Liver (tissue), 8 donors: ENCODE measurements at regions not wholly inside any gene's neighbourhood (a gene's known extent, or its start where the extent isn't known, plus 50 kb on each side); places are given as distances from the start of the nearest gene placed in this dataset.

Experiments
- DNase-seq: peaks from one replicate; pipeline ENCODE4 v3.0.0-alpha.2; 2017; ENCODE audit warnings: low spot score
- H3K27ac ChIP-seq, 2 donors: one replicate each; pipeline ENCODE4 v1.7.0; 2013; ENCODE audit warnings: inconsistent platforms in 2 of 2, low read length in 2 of 2, control low read depth in 1 of 2, low read depth in 1 of 2, mild to moderate bottlenecking in 1 of 2
- H3K27me3 ChIP-seq, 4 donors: one replicate each; pipeline versions ENCODE4 v1.6.1 to v1.7.0; 2013; ENCODE audit warnings: low read length in 3 of 4, inconsistent platforms in 1 of 4, mild to moderate bottlenecking in 1 of 4, moderate library complexity in 1 of 4; ENCODE audit not compliant: control insufficient read depth in 4 of 4, insufficient read depth in 4 of 4
- H3K36me3 ChIP-seq, 4 donors: one replicate each; pipeline versions ENCODE4 v1.6.1 to v1.7.0; 2013; ENCODE audit warnings: low read length in 3 of 4, mild to moderate bottlenecking in 3 of 4, low read depth in 1 of 4, moderate library complexity in 1 of 4; ENCODE audit not compliant: control insufficient read depth in 4 of 4, insufficient read depth in 3 of 4
- H3K4me1 ChIP-seq, 4 donors: one replicate each; pipeline versions ENCODE4 v1.6.1 to v1.7.0; 2013; ENCODE audit warnings: low read length in 3 of 4, mild to moderate bottlenecking in 3 of 4, moderate library complexity in 1 of 4; ENCODE audit not compliant: control insufficient read depth in 4 of 4, insufficient read depth in 4 of 4
- H3K4me3 ChIP-seq, 3 donors: one replicate each; pipeline versions ENCODE4 v1.6.1 to v1.7.0; 2013; ENCODE audit warnings: low read length in 3 of 3, control low read depth in 1 of 3, low read depth in 1 of 3, mild to moderate bottlenecking in 1 of 3
- H3K9ac ChIP-seq, 2 donors: one replicate each; pipeline ENCODE4 v1.7.0; 2013; ENCODE audit warnings: low read length in 2 of 2, mild to moderate bottlenecking in 2 of 2, moderate library complexity in 2 of 2, control low read depth in 1 of 2, low read depth in 1 of 2
- H3K9me3 ChIP-seq, 4 donors: one replicate each; pipeline versions ENCODE4 v1.6.1 to v1.7.0; 2013; ENCODE audit warnings: low read length in 3 of 4; ENCODE audit not compliant: control insufficient read depth in 4 of 4
- FOXA1 ChIP-seq: IDR thresholded peaks from 2 replicates; pipeline ENCODE4 v1.6.1; 2016; ENCODE audit warnings: antibody characterized with exemption
- FOXA2 ChIP-seq: IDR thresholded peaks from 2 replicates; pipeline ENCODE4 v1.6.1; 2016; ENCODE audit warnings: antibody characterized with exemption
- GABPA ChIP-seq, 2 donors: IDR thresholded peaks in 1 of 2; conservative IDR thresholded peaks in 1 of 2; 2 replicates each; pipeline ENCODE4 v1.6.1; 2016; ENCODE audit warnings: antibody characterized with exemption in 2 of 2, mild to moderate bottlenecking in 1 of 2, moderate library complexity in 1 of 2
- HNF4A ChIP-seq, 2 donors: conservative IDR thresholded peaks; 2 replicates each; pipeline ENCODE4 v1.6.1; 2016; ENCODE audit warnings: antibody characterized with exemption in 2 of 2, mild to moderate bottlenecking in 2 of 2
- HNF4G ChIP-seq: IDR thresholded peaks from 2 replicates; pipeline ENCODE4 v1.6.1; 2016; ENCODE audit warnings: antibody characterized with exemption
- JUND ChIP-seq, 2 donors: IDR thresholded peaks; 2 replicates each; pipeline ENCODE4 v1.6.1; 2016; ENCODE audit warnings: antibody characterized with exemption in 2 of 2
- RAD21 ChIP-seq, 2 donors: IDR thresholded peaks; 2 replicates each; pipeline ENCODE4 v1.6.1; 2016; ENCODE audit warnings: antibody characterized with exemption in 2 of 2, mild to moderate bottlenecking in 2 of 2
- RXRA ChIP-seq, 2 donors: IDR thresholded peaks; 2 replicates each; pipeline ENCODE4 v1.6.1; 2017 to 2018; ENCODE audit warnings: antibody characterized with exemption in 2 of 2, mild to moderate bottlenecking in 1 of 2
- SP1 ChIP-seq: IDR thresholded peaks from 2 replicates; pipeline ENCODE4 v1.6.1; 2018; ENCODE audit warnings: antibody characterized with exemption, mild to moderate bottlenecking
- TAF1 ChIP-seq: conservative IDR thresholded peaks from 2 replicates; pipeline ENCODE4 v1.6.1; 2016; ENCODE audit warnings: antibody characterized with exemption, mild to moderate bottlenecking
- WGBS: extraction: QIAGEN DNeasy Blood & Tissue Kit; methylation state at CpG from one replicate; pipeline ENCODE4 v1.1.7; 2013; 5-methylcytosine and 5-hydroxymethylcytosine counted together
- TF ChIP-seq, protein P1 (sequence below): fragments of 150-350 bp; IDR thresholded peaks from 2 replicates; pipeline ENCODE4 v1.5.1; 2017; ENCODE audit warnings: improper control_type of control experiment, low read depth, low read length; ENCODE audit not compliant: missing input control
- TF ChIP-seq, protein P2 (sequence below): IDR thresholded peaks from 2 replicates; pipeline ENCODE4 v1.6.1; 2016; ENCODE audit warnings: antibody characterized with exemption, mild to moderate bottlenecking
- TF ChIP-seq, protein P3 (sequence below): IDR thresholded peaks from 2 replicates; pipeline ENCODE4 v1.6.1; 2016; ENCODE audit warnings: antibody characterized with exemption
- TF ChIP-seq, protein P4 (sequence below): IDR thresholded peaks from 2 replicates; pipeline ENCODE4 v1.6.1; 2016; ENCODE audit warnings: antibody characterized with exemption
- donor health status: healthy.
- donor health status: healthy.
- donor health status: healthy.
- donor health status: healthy.
- donor health status: healthy.

DNA sequence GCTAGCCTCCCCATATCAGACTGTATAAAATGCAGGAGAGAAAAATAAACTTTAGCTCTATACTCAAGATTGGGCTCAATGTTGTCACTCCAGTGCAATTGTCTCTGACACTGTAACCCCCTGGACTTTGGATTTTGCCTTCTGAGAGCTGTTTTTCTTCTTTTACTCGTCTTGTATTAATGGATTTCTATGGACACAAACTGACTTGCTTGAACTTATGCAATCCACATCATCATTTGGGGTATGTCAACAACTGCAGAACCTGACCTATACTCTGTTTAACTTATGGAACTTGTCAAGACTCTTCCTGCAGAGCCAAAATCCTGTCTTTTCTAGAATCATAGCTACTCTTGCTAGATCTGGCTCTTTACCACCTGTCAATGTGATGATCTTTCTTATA lies 257.8 kb upstream of the DCC start:
- no peaks in the 10 kb centered on the region for H3K9me3 ChIP-seq
- H3K27me3 ChIP-seq = no peaks in the 10 kb centered on the region
- no peak for DNase-seq
- H3K4me3 ChIP-seq = no peak overlapping the region
- 20% methylated on average over 1 of the region's 1 CpG for WGBS
- H3K27ac ChIP-seq = no peak overlapping the region
- H3K4me1 ChIP-seq = no peaks in the 10 kb centered on the region
- H3K9ac ChIP-seq = no peak overlapping the region
- TF ChIP-seq FOXA2 = no peak
- TF ChIP-seq RAD21 (IDR thresholded peaks at IDR 0.05) = no peak
- no peak for TF ChIP-seq HNF4G
- no peak for TF ChIP-seq TAF1
- no peak for TF ChIP-seq HNF4A (conservative IDR thresholded peaks at IDR 0.05)
- no peak for TF ChIP-seq JUND (IDR thresholded peaks at IDR 0.05)
- TF ChIP-seq, protein P1, sequence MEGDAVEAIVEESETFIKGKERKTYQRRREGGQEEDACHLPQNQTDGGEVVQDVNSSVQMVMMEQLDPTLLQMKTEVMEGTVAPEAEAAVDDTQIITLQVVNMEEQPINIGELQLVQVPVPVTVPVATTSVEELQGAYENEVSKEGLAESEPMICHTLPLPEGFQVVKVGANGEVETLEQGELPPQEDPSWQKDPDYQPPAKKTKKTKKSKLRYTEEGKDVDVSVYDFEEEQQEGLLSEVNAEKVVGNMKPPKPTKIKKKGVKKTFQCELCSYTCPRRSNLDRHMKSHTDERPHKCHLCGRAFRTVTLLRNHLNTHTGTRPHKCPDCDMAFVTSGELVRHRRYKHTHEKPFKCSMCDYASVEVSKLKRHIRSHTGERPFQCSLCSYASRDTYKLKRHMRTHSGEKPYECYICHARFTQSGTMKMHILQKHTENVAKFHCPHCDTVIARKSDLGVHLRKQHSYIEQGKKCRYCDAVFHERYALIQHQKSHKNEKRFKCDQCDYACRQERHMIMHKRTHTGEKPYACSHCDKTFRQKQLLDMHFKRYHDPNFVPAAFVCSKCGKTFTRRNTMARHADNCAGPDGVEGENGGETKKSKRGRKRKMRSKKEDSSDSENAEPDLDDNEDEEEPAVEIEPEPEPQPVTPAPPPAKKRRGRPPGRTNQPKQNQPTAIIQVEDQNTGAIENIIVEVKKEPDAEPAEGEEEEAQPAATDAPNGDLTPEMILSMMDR = no peak
- TF ChIP-seq RXRA (IDR thresholded peaks at IDR 0.05) = no peak
- TF ChIP-seq, protein P2, sequence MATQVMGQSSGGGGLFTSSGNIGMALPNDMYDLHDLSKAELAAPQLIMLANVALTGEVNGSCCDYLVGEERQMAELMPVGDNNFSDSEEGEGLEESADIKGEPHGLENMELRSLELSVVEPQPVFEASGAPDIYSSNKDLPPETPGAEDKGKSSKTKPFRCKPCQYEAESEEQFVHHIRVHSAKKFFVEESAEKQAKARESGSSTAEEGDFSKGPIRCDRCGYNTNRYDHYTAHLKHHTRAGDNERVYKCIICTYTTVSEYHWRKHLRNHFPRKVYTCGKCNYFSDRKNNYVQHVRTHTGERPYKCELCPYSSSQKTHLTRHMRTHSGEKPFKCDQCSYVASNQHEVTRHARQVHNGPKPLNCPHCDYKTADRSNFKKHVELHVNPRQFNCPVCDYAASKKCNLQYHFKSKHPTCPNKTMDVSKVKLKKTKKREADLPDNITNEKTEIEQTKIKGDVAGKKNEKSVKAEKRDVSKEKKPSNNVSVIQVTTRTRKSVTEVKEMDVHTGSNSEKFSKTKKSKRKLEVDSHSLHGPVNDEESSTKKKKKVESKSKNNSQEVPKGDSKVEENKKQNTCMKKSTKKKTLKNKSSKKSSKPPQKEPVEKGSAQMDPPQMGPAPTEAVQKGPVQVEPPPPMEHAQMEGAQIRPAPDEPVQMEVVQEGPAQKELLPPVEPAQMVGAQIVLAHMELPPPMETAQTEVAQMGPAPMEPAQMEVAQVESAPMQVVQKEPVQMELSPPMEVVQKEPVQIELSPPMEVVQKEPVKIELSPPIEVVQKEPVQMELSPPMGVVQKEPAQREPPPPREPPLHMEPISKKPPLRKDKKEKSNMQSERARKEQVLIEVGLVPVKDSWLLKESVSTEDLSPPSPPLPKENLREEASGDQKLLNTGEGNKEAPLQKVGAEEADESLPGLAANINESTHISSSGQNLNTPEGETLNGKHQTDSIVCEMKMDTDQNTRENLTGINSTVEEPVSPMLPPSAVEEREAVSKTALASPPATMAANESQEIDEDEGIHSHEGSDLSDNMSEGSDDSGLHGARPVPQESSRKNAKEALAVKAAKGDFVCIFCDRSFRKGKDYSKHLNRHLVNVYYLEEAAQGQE = no peak
- TF ChIP-seq GABPA (IDR thresholded peaks at IDR 0.05 in 1 of 2, conservative IDR thresholded peaks at IDR 0.05 in 1 of 2) = no peak
- TF ChIP-seq, protein P3, sequence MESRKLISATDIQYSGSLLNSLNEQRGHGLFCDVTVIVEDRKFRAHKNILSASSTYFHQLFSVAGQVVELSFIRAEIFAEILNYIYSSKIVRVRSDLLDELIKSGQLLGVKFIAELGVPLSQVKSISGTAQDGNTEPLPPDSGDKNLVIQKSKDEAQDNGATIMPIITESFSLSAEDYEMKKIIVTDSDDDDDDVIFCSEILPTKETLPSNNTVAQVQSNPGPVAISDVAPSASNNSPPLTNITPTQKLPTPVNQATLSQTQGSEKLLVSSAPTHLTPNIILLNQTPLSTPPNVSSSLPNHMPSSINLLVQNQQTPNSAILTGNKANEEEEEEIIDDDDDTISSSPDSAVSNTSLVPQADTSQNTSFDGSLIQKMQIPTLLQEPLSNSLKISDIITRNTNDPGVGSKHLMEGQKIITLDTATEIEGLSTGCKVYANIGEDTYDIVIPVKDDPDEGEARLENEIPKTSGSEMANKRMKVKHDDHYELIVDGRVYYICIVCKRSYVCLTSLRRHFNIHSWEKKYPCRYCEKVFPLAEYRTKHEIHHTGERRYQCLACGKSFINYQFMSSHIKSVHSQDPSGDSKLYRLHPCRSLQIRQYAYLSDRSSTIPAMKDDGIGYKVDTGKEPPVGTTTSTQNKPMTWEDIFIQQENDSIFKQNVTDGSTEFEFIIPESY = no peak
- no peaks in the 10 kb centered on the region for H3K36me3 ChIP-seq

DNA sequence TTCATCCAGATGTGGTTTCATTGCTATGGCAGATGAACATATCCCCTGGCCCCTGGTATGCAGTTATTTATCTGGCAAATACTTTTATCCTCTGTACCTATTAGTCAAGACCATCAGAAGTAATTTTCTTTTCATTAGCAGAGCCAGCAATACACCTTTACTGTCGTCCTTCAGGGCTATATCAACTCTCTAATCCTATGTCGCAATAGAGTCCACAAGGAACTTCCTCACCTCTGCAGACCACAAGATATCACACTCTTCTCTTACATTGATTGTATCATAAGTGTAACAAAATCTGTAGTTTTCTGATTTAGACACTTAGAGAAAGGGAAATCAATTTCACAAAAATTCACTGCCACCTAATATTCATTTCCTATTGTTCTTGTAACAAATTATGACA lies 252.9 kb upstream of the DCC start:
- H3K27ac ChIP-seq = no peak overlapping the region
- no peaks in the 10 kb centered on the region for H3K4me1 ChIP-seq
- H3K9ac ChIP-seq = no peak overlapping the region
- no peak for DNase-seq
- H3K9me3 ChIP-seq = no peaks in the 10 kb centered on the region
- WGBS = 52% methylated on average over 2 of the region's 2 CpGs
- no peaks in the 10 kb centered on the region for H3K36me3 ChIP-seq
- H3K27me3 ChIP-seq = peaks cover 0 to 2% (median 0%) of the 10 kb centered on the region in 4 donors
- TF ChIP-seq, protein P4, sequence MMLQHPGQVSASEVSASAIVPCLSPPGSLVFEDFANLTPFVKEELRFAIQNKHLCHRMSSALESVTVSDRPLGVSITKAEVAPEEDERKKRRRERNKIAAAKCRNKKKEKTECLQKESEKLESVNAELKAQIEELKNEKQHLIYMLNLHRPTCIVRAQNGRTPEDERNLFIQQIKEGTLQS = no peak
- no peak for TF ChIP-seq RXRA (IDR thresholded peaks at IDR 0.05)
- no peak for TF ChIP-seq SP1
- no peak for TF ChIP-seq FOXA1
- TF ChIP-seq HNF4A (conservative IDR thresholded peaks at IDR 0.05) = no peak
- TF ChIP-seq, protein P3 = no peak
- TF ChIP-seq TAF1 = no peak
- TF ChIP-seq, protein P1 = no peak
- TF ChIP-seq RAD21 (IDR thresholded peaks at IDR 0.05) = no peak
- TF ChIP-seq JUND (IDR thresholded peaks at IDR 0.05) = no peak
- TF ChIP-seq FOXA2 = no peak
- no peak overlapping the region for H3K4me3 ChIP-seq
